Vagina (tissue), 2 donors: ENCODE measurements at regions not wholly inside any gene's neighbourhood (a gene's known extent, or its start where the extent isn't known, plus 50 kb on each side); places are given as distances from the start of the nearest gene placed in this dataset.
"Not testable (repeated sequence)": the region's sequence is repeated elsewhere in the genome, so short reads cannot be mapped to it uniquely, and the experiment has no call there.

Experiments
- CTCF ChIP-seq, 3 experiments: fragments of 450-650 bp in 2 of 3; fragments of 200-600 bp in 1 of 3; sonication (generic) in 1 of 3; IDR thresholded peaks; one replicate each; pipeline ENCODE4 v1.5.1; 2017 to 2019; ENCODE audit warnings: antibody characterized with exemption in 3 of 3, mild to moderate bottlenecking in 2 of 3, moderate library complexity in 2 of 3
- POLR2A ChIP-seq, 2 donors: fragments of 450-650 bp; IDR thresholded peaks; one replicate each; pipeline ENCODE4 v1.6.1; 2017; ENCODE audit warnings: antibody characterized with exemption in 2 of 2, mild to moderate bottlenecking in 2 of 2, moderate library complexity in 2 of 2
- POLR2AphosphoS5 ChIP-seq, 2 donors: sonication (generic); formaldehyde crosslinking; IDR thresholded peaks; one replicate each; pipeline ENCODE4 v1.9.0; 2017; ENCODE audit warnings: antibody characterized with exemption in 2 of 2, mild to moderate bottlenecking in 2 of 2, low read depth in 1 of 2; ENCODE audit not compliant: insufficient read depth in 1 of 2

- not testable (repeated sequence) for TF ChIP-seq CTCF (IDR thresholded peaks at IDR 0.05); POLR2A (IDR thresholded peaks at IDR 0.05); POLR2AphosphoS5 (IDR thresholded peaks at IDR 0.05; ENCODE audit: insufficient read depth in 1 of 2, low read depth in 1 of 2)
Observed at GRCh38 chr21:5236846-5237675, 5284.3 kb upstream of the TPTE start.
